Left lung (tissue), 4 donors: ENCODE measurements at regions not wholly inside any gene's neighbourhood (a gene's known extent, or its start where the extent isn't known, plus 50 kb on each side); places are given as distances from the start of the nearest gene placed in this dataset.

ENCODE experiments used
- ATAC-seq: fragments of 200-7000 bp; cut with Tn5 transposase; one replicate; pipeline ENCODE4 v1.9.1; 2020; ENCODE audit warnings: moderate library complexity
- DNase-seq, 4 donors: peaks; one replicate each; pipeline ENCODE4 v3.0.0-alpha.2; 2013 to 2020
- H3K27ac ChIP-seq, 2 donors: fragments of 200-600 bp; sonication (generic) in 1 of 2; one replicate each; pipeline versions ENCODE4 v1.5.0 to v1.8.0; 2020 to 2021
- H3K27me3 ChIP-seq, 2 donors: fragments of 200-600 bp; sonication (generic) in 1 of 2; one replicate each; pipeline versions ENCODE4 v1.5.0 to v1.8.0; 2020 to 2021
- H3K36me3 ChIP-seq, 2 donors: fragments of 200-600 bp; sonication (generic) in 1 of 2; one replicate each; pipeline versions ENCODE4 v1.5.0 to v1.8.0; 2020 to 2021
- H3K4me1 ChIP-seq, 2 donors: fragments of 200-600 bp; one replicate each; pipeline ENCODE4 v1.8.0; 2021
- H3K4me3 ChIP-seq, 2 donors: fragments of 200-600 bp; sonication (generic) in 1 of 2; one replicate each; pipeline versions ENCODE4 v1.5.0 to v1.8.0; 2020 to 2021; ENCODE audit warnings: mild to moderate bottlenecking in 1 of 2
- H3K9me3 ChIP-seq, 2 donors: fragments of 200-600 bp; sonication (generic) in 1 of 2; one replicate each; pipeline versions ENCODE4 v1.5.0 to v1.8.0; 2020 to 2021
- intact Hi-C, 2 donors: fragments of 100-400 bp; cut with DNase I; formaldehyde crosslinking; loops; one replicate each; pipeline versions ENCODE4 v1.11.2 to v1.14.2; 2022
- TF ChIP-seq, protein P1 (sequence below), 2 donors: fragments of 200-600 bp; sonication (generic) in 1 of 2; IDR thresholded peaks; one replicate each; pipeline versions ENCODE4 v1.5.0 to v1.8.0; 2021; ENCODE audit warnings: antibody characterized with exemption in 2 of 2
- donor health status: DM: no; HTN: yes; CAD: no.
- donor health status: DM: no; HTN: no; CAD: no.

DNA sequence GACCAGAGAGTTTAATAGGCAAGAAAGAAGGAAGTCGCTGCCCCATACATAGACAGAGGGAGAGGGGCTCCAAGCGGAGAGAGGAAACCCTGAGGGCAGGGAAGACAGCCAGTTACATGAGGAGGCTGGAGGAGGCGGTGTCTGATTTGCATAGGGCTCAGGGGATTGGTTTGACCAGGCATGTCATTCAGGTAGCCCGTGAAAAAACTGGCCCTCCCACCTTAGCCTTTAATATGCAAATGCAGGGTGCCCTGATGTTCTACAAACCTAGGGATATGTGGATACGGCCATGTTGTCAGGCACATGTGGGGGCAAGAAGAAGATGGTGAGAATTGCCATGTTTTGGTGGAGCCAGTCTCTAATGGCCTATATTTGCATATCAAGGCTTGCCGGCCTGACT is 1461.6 kb downstream of the PCDH9 start:
- DNase-seq (no peak), ATAC-seq (no peak)
- no peak overlapping the region for H3K27ac ChIP-seq
- H3K36me3 ChIP-seq = no peaks in the 10 kb centered on the region
- no peaks in the 10 kb centered on the region for H3K27me3 ChIP-seq
- intact Hi-C loops = no loop called here
- peaks cover 0 to 28% of the 10 kb centered on the region in 2 donors for H3K9me3 ChIP-seq
- TF ChIP-seq, protein P1, sequence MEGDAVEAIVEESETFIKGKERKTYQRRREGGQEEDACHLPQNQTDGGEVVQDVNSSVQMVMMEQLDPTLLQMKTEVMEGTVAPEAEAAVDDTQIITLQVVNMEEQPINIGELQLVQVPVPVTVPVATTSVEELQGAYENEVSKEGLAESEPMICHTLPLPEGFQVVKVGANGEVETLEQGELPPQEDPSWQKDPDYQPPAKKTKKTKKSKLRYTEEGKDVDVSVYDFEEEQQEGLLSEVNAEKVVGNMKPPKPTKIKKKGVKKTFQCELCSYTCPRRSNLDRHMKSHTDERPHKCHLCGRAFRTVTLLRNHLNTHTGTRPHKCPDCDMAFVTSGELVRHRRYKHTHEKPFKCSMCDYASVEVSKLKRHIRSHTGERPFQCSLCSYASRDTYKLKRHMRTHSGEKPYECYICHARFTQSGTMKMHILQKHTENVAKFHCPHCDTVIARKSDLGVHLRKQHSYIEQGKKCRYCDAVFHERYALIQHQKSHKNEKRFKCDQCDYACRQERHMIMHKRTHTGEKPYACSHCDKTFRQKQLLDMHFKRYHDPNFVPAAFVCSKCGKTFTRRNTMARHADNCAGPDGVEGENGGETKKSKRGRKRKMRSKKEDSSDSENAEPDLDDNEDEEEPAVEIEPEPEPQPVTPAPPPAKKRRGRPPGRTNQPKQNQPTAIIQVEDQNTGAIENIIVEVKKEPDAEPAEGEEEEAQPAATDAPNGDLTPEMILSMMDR (IDR thresholded peaks at IDR 0.05) = no peak
- H3K4me1 ChIP-seq = no peaks in the 10 kb centered on the region
- H3K4me3 ChIP-seq = no peak overlapping the region

GRCh38 chr13:65763811-65764210 is 1466.3 kb downstream of the PCDH9 start:
- DNase-seq (no peak), ATAC-seq (no peak)
- no peak overlapping the region for H3K27ac ChIP-seq
- no peaks in the 10 kb centered on the region for H3K27me3 ChIP-seq
- H3K9me3 ChIP-seq = peaks cover 0 to 23% of the 10 kb centered on the region in 2 donors
- H3K4me3 ChIP-seq = no peak overlapping the region
- no peaks in the 10 kb centered on the region for H3K36me3 ChIP-seq
- intact Hi-C loops = no loop called here
- no peaks in the 10 kb centered on the region for H3K4me1 ChIP-seq
- TF ChIP-seq, protein P1 (IDR thresholded peaks at IDR 0.05) = no peak

GRCh38 chr13:65762012-65762411 is 1468.1 kb downstream of the PCDH9 start:
- Histone ChIP-seq H3K9me3 (peaks cover 0 to 35% of the 10 kb centered on the region in 2 donors), H3K36me3 (no peaks in the 10 kb centered on the region), H3K27me3 (no peaks in the 10 kb centered on the region), H3K27ac (no peak overlapping the region), H3K4me3 (no peak overlapping the region), H3K4me1 (no peaks in the 10 kb centered on the region)
- TF ChIP-seq, protein P1 (IDR thresholded peaks at IDR 0.05) = no peak
- intact Hi-C loops = no loop called here
- ATAC-seq (no peak), DNase-seq (no peak)

- Histone ChIP-seq H3K27me3 (no peaks in the 10 kb centered on the region), H3K4me1 (no peaks in the 10 kb centered on the region), H3K4me3 (no peak overlapping the region), H3K9me3 (peaks cover 0 to 45% of the 10 kb centered on the region in 2 donors), H3K36me3 (no peaks in the 10 kb centered on the region), H3K27ac (no peak overlapping the region)
- DNase-seq = no peak
- intact Hi-C loops = no loop called here
- no peak for ATAC-seq
- TF ChIP-seq, protein P1 (IDR thresholded peaks at IDR 0.05) = no peak
Observed at GRCh38 chr13:65756071-65756671, 1474.0 kb downstream of the PCDH9 start.

- peak in 1 of 4 donors; percentile 63 for DNase-seq
- intact Hi-C loops = no loop called here
- no peaks in the 10 kb centered on the region for H3K36me3 ChIP-seq
- TF ChIP-seq, protein P1 (IDR thresholded peaks at IDR 0.05) = no peak
- H3K9me3 ChIP-seq = no peaks in the 10 kb centered on the region
- no peak overlapping the region for H3K4me3 ChIP-seq
- H3K4me1 ChIP-seq = no peaks in the 10 kb centered on the region
- ATAC-seq = no peak
- H3K27me3 ChIP-seq = no peaks in the 10 kb centered on the region
- no peak overlapping the region for H3K27ac ChIP-seq
Observed at GRCh38 chr13:65748227-65748626, 1481.9 kb downstream of the PCDH9 start.
